K562 (cell line): ENCODE measurements at regions not wholly inside any gene's neighbourhood (a gene's known extent, or its start where the extent isn't known, plus 50 kb on each side); places are given as distances from the start of the nearest gene placed in this dataset.

ENCODE experiments used
- ATAC-seq: fragments of 200-7000 bp; cut with Tn5 transposase; 3 replicates; pipeline ENCODE4 v1.9.1; 2020; ENCODE audit warnings: moderate library complexity
- BruUV-seq: library from RNA; stranded (reverse); fragments of 400-500 nt; replicated peaks from 2 replicates; lab custom pipeline; 2021; lab: Mats Ljungman, UMichigan
- CTCF ChIA-PET: fragments of 300-600 bp; formaldehyde crosslinking; extraction: SDS; loops from one replicate; lab custom pipeline; 2021; ENCODE audit warnings: low intra/inter-chr PET ratio; lab: Yijun Ruan, JAX
- POLR2A ChIA-PET: fragments of 300-600, 350-650 bp; sonication (Branson Sonifier 250); formaldehyde crosslinking; extraction: SDS; loops from one replicate; lab custom pipeline; 2021; ENCODE audit warnings: antibody characterized with exemption, inconsistent platforms; lab: Yijun Ruan, JAX
- DNase-seq, 4 experiments: peaks; one replicate each; pipeline versions ENCODE4 v3.0.0 to v3.0.0-alpha.2; 2011 to 2018; ENCODE audit warnings: low spot score in 3 of 4, mixed read lengths in 3 of 4; ENCODE audit errors: extremely low read depth in 1 of 4
- FAIRE-seq: peaks from 2 replicates; lab custom pipeline; 2011; peaks lifted over from hg19 to GRCh38; lab: Jason Lieb, UNC
- H2AFZ ChIP-seq: 2 replicates; pipeline ENCODE4 v1.6.0; 2011; ENCODE audit warnings: low read depth, low read length, control low read depth, inconsistent platforms
- H3K27ac ChIP-seq: fragments of 200-600 bp; 3 replicates; pipeline ENCODE4 v1.8.0; 2011; ENCODE audit warnings: low read depth, mild to moderate bottlenecking, control low read depth, inconsistent platforms, low read length, moderate library complexity, mixed read lengths; ENCODE audit errors: extremely low read depth
- H3K27me3 ChIP-seq, 2 experiments: fragments of 300-600 bp in 1 of 2; 2 replicates in 1 of 2; 3 replicates in 1 of 2; pipeline versions ENCODE4 v1.6.0 to v1.8.0; 2011; ENCODE audit warnings: inconsistent platforms in 2 of 2, low read length in 2 of 2, mild to moderate bottlenecking in 1 of 2, mixed read lengths in 1 of 2, moderate library complexity in 1 of 2; ENCODE audit not compliant: control insufficient read depth in 2 of 2, insufficient read depth in 2 of 2
- H3K36me3 ChIP-seq: fragments of 300-600 bp; 3 replicates; pipeline ENCODE4 v1.8.0; 2011; ENCODE audit warnings: mild to moderate bottlenecking, low read length, inconsistent platforms; ENCODE audit not compliant: control insufficient read depth, insufficient read depth
- H3K4me1 ChIP-seq, 2 experiments: fragments of 200-600 bp in 1 of 2; replicated peaks in 1 of 2; 2 replicates in 1 of 2; 3 replicates in 1 of 2; pipeline versions ENCODE4 v1.5.1 to v1.8.0; 2011; ENCODE audit warnings: inconsistent platforms in 2 of 2, low read length in 2 of 2, mild to moderate bottlenecking in 1 of 2, mixed read lengths in 1 of 2, moderate library complexity in 1 of 2; ENCODE audit not compliant: control insufficient read depth in 2 of 2, insufficient read depth in 2 of 2
- H3K4me2 ChIP-seq: 2 replicates; pipeline ENCODE4 v1.6.1; 2011; ENCODE audit warnings: low read length, control low read depth, inconsistent platforms, mixed read lengths; ENCODE audit not compliant: insufficient read depth
- H3K4me3 ChIP-seq: fragments of 200-600 bp; sonication (generic), shearing (Covaris generic); 2 replicates; pipeline ENCODE4 v1.5.1; 2016; ENCODE audit warnings: control low read depth, inconsistent platforms
- H3K79me2 ChIP-seq: fragments of 200-600 bp; 3 replicates; pipeline ENCODE4 v1.8.0; 2011; ENCODE audit warnings: low read length, inconsistent platforms; ENCODE audit not compliant: control insufficient read depth, insufficient read depth
- H3K9ac ChIP-seq, 2 experiments: 2 replicates each; pipeline versions ENCODE4 v1.6.0 to v1.6.1; 2011; ENCODE audit warnings: low read depth in 2 of 2, low read length in 2 of 2, control low read depth in 1 of 2, inconsistent platforms in 1 of 2, mild to moderate bottlenecking in 1 of 2, mixed read lengths in 1 of 2; ENCODE audit not compliant: insufficient read depth in 1 of 2
- H3K9me1 ChIP-seq: one replicate; pipeline ENCODE4 v1.6.0; 2011; ENCODE audit warnings: inconsistent platforms, mild to moderate bottlenecking, low read length, moderate library complexity; ENCODE audit not compliant: control insufficient read depth, insufficient read depth
- H3K9me3 ChIP-seq: replicated peaks from 2 replicates; pipeline ENCODE4 v1.5.1; 2011; ENCODE audit warnings: low read depth, low read length, inconsistent platforms; ENCODE audit not compliant: control insufficient read depth, insufficient read depth
- H4K20me1 ChIP-seq: replicated peaks from 2 replicates; pipeline ENCODE4 v1.6.1; 2011; ENCODE audit warnings: low read length, inconsistent platforms, mixed read lengths; ENCODE audit not compliant: control insufficient read depth, insufficient read depth
- ARID4B ChIP-seq: sonication (generic); formaldehyde crosslinking; IDR thresholded peaks from 2 replicates; pipeline ENCODE4 v1.8.0; 2022; ENCODE audit warnings: mild to moderate bottlenecking, missing genetic modification reagents
- MTF1 ChIP-seq: fragments of 250-450 bp; sonication (Bioruptor Pico); IDR thresholded peaks from 2 replicates; pipeline ENCODE4 v1.9.0; 2021; ENCODE audit warnings: moderate library complexity, mild to moderate bottlenecking, inconsistent platforms, borderline replicate concordance
- RAD21 ChIP-seq, 2 experiments: fragments of 250-450 bp in 1 of 2; fragments of 450-650 bp in 1 of 2; sonication (Bioruptor Pico) in 1 of 2; formaldehyde crosslinking in 1 of 2; IDR thresholded peaks in 1 of 2; conservative IDR thresholded peaks in 1 of 2; 2 replicates each; pipeline versions ENCODE4 v1.4.0 to v1.8.0; 2020 to 2022; ENCODE audit warnings: mild to moderate bottlenecking in 2 of 2, moderate library complexity in 1 of 2
- SPI1 ChIP-seq: IDR thresholded peaks from 2 replicates; pipeline ENCODE4 v1.6.1; 2011; ENCODE audit warnings: low read depth, low read length, control low read depth, borderline replicate concordance
- UBTF ChIP-seq, 2 experiments: IDR thresholded peaks; 2 replicates each; pipeline ENCODE4 v1.6.1; 2012; ENCODE audit warnings: improper control_type of control experiment in 2 of 2, low read depth in 2 of 2, low read length in 2 of 2, borderline replicate concordance in 1 of 2
- ZNF431 ChIP-seq: sonication (generic); formaldehyde crosslinking; IDR thresholded peaks from 2 replicates; pipeline ENCODE4 v1.8.0; 2022; ENCODE audit warnings: mild to moderate bottlenecking, missing genetic modification reagents
- whole genome bisulfite sequencing: fragments of 100-300 bp; shearing (Covaris generic); methylation state at CpG from one replicate; pipeline ENCODE4 v1.1.6; 2016; ENCODE audit warnings: low coverage, mixed read lengths; ENCODE audit not compliant: insufficient coverage; ENCODE audit errors: missing lambda C conversion rate; 5-methylcytosine and 5-hydroxymethylcytosine counted together
- in situ Hi-C: fragments of 300-500 bp; cut with MboI; formaldehyde crosslinking; loops from 4 replicates; pipeline ENCODE4 v1.15.0; 2018; ENCODE audit warnings: inconsistent platforms, mixed read lengths
- intact Hi-C: fragments of 100-400 bp; cut with micrococcal nuclease; formaldehyde crosslinking; loops from 2 replicates; pipeline ENCODE4 v1.14.2; 2022
- TF ChIP-seq, protein P1 (sequence below): sonication (generic); formaldehyde crosslinking; IDR thresholded peaks from 2 replicates; pipeline ENCODE4 v1.8.0; 2023; ENCODE audit warnings: missing genetic modification reagents, mild to moderate bottlenecking, borderline replicate concordance

DNA sequence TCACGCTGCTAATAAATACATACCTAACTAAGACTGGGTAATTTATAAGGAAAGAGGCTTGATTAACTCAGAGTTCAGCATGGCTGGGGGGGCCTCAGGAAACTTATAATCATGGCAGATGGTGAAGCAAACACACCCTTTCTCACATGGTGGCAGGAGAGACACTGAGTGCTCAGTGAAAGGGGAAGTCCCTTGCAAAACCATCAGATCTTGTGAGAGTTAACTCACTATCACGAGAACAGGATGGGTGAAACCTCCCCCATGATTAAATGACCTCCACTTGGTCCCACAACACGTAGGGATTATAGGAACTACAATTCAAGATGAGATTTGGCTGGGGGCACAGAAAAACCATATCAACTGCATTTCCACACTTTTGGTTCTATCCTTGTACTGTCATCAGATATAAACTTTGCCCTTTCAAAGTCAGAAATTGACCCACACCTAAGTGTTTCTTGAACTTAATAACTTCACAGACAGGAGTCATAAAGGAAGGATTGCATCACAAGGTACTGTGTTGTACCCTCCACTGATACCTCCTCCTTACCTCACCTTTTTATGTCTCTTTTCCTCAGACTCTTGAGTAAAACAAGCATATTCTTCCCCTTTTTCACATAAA lies 319.1 kb upstream of the PIK3R1 start:
- Histone ChIP-seq H3K4me3 (no peak overlapping the region), H3K79me2 (no peaks in the 10 kb centered on the region), H3K27me3 (no peaks in the 10 kb centered on the region), H3K36me3 (no peaks in the 10 kb centered on the region), H3K4me1 (no peaks in the 10 kb centered on the region), H4K20me1 (no peaks in the 10 kb centered on the region), H3K9me3 (no peaks in the 10 kb centered on the region), H3K9me1 (no peaks in the 10 kb centered on the region), H3K27ac (no peak overlapping the region), H3K9ac (no peak overlapping the region), H3K4me2 (no peak overlapping the region), H2AFZ (no peak overlapping the region)
- DNase-seq, result peak in 1 of 4 experiments; percentile 1
- POLR2A ChIA-PET, result interaction anchor here (0.7 kb wide), 1 partner anchor 65 kb away, joined by 4 read pairs; no protein-coding TSS in a partner anchor
- WGBS, result 0% methylated on average over 3 of the region's 3 CpGs
- in situ Hi-C loops, result no loop called here
- CTCF ChIA-PET, result no interaction called here
- ATAC-seq, result no peak
- BruUV-seq, result no TSS peak
- FAIRE-seq, result no peak
- intact Hi-C loops, result no loop called here
- no peak for TF ChIP-seq MTF1
- TF ChIP-seq ZNF431, result no peak
- TF ChIP-seq UBTF (IDR thresholded peaks at IDR 0.05; ENCODE audit: borderline replicate concordance in 1 of 2, low read depth in 2 of 2, low read length in 2 of 2), result no peak
- no peak for TF ChIP-seq ARID4B (CRISPR knock-in tag)
- TF ChIP-seq SPI1, result peak; percentile 33; the same call in 1 of the 2 replicates
- TF ChIP-seq RAD21 (CRISPR knock-in tag; conservative IDR thresholded peaks at IDR 0.05 in 1 of 2, IDR thresholded peaks at IDR 0.05 in 1 of 2), result 0 out of 4 replicates have a peak, but pooled peaks of 1 of the 2 experiments have one; percentile 9
- TF ChIP-seq, protein P1, sequence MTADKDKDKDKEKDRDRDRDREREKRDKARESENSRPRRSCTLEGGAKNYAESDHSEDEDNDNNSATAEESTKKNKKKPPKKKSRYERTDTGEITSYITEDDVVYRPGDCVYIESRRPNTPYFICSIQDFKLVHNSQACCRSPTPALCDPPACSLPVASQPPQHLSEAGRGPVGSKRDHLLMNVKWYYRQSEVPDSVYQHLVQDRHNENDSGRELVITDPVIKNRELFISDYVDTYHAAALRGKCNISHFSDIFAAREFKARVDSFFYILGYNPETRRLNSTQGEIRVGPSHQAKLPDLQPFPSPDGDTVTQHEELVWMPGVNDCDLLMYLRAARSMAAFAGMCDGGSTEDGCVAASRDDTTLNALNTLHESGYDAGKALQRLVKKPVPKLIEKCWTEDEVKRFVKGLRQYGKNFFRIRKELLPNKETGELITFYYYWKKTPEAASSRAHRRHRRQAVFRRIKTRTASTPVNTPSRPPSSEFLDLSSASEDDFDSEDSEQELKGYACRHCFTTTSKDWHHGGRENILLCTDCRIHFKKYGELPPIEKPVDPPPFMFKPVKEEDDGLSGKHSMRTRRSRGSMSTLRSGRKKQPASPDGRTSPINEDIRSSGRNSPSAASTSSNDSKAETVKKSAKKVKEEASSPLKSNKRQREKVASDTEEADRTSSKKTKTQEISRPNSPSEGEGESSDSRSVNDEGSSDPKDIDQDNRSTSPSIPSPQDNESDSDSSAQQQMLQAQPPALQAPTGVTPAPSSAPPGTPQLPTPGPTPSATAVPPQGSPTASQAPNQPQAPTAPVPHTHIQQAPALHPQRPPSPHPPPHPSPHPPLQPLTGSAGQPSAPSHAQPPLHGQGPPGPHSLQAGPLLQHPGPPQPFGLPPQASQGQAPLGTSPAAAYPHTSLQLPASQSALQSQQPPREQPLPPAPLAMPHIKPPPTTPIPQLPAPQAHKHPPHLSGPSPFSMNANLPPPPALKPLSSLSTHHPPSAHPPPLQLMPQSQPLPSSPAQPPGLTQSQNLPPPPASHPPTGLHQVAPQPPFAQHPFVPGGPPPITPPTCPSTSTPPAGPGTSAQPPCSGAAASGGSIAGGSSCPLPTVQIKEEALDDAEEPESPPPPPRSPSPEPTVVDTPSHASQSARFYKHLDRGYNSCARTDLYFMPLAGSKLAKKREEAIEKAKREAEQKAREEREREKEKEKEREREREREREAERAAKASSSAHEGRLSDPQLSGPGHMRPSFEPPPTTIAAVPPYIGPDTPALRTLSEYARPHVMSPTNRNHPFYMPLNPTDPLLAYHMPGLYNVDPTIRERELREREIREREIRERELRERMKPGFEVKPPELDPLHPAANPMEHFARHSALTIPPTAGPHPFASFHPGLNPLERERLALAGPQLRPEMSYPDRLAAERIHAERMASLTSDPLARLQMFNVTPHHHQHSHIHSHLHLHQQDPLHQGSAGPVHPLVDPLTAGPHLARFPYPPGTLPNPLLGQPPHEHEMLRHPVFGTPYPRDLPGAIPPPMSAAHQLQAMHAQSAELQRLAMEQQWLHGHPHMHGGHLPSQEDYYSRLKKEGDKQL (CRISPR knock-in tag), result no peak
